ENCODE measurements at regions not wholly inside any gene's neighbourhood (a gene's known extent, or its start where the extent isn't known, plus 50 kb on each side); places are given as distances from the start of the nearest gene placed in this dataset.

DNA sequence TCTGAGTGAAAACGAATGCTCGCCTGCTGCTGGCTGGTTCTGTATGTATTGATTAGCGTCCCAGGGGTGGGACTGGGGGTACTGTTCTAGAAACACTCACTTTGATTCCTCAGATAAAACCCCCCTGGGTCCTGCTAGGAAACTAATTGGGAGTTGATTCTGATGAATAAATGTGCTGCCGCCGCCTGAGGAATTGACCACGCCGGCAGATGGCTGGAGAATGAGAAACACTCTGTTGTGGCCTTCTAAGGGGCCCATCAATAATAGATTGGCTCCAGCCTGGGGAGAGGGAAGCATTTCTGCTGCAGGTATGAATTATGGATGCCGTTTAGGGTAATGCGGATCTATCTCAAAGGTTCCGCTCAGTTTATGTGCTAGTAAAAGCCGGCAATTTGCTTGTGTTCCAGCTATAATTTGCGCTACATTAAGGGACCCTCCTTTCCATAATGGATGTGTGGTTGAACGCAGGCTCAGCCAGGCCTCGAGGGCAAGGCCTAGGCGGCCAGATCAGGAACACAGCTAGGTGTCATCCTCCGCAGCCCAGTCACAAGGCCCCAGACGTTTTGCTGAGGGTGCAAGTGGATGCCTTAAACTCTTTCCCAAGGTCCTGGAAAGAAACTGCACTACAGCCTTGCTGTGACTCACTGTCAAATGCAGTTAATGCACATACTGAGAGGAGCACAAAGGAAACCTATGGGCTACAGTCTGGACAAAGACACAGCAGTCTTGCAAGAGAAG lies 132.2 kb upstream of the HS3ST2 start:
- Histone ChIP-seq H3K9me3 (no peaks in the 10 kb centered on the region), H3K4me1 (no peaks in the 10 kb centered on the region), H3K4me3 (no peak overlapping the region), H3K27me3 (ENCODE audit: insufficient read depth in 3 of 3, low read length in 2 of 3) (peaks cover 0 to 4% (median 0%) of the 10 kb centered on the region in 3 donors), H3K27ac (no peak overlapping the region), H3K36me3 (ENCODE audit: insufficient read depth in 1 of 2, low read depth in 1 of 2) (no peaks in the 10 kb centered on the region)
- TF ChIP-seq, protein P1, sequence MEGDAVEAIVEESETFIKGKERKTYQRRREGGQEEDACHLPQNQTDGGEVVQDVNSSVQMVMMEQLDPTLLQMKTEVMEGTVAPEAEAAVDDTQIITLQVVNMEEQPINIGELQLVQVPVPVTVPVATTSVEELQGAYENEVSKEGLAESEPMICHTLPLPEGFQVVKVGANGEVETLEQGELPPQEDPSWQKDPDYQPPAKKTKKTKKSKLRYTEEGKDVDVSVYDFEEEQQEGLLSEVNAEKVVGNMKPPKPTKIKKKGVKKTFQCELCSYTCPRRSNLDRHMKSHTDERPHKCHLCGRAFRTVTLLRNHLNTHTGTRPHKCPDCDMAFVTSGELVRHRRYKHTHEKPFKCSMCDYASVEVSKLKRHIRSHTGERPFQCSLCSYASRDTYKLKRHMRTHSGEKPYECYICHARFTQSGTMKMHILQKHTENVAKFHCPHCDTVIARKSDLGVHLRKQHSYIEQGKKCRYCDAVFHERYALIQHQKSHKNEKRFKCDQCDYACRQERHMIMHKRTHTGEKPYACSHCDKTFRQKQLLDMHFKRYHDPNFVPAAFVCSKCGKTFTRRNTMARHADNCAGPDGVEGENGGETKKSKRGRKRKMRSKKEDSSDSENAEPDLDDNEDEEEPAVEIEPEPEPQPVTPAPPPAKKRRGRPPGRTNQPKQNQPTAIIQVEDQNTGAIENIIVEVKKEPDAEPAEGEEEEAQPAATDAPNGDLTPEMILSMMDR (IDR thresholded peaks at IDR 0.05): no peak
- whole genome bisulfite sequencing, 3 donors: 83 to 90% (median 88%) methylated on average over 17 of the region's 17 CpGs
- intact Hi-C loops (cut with DNase I): loop anchor here in 1 of 2 donors (2.0 kb wide), 1 partner anchor 267 kb away; no protein-coding TSS in a partner anchor
- no peak for ATAC-seq
- no peak for DNase-seq

DNA sequence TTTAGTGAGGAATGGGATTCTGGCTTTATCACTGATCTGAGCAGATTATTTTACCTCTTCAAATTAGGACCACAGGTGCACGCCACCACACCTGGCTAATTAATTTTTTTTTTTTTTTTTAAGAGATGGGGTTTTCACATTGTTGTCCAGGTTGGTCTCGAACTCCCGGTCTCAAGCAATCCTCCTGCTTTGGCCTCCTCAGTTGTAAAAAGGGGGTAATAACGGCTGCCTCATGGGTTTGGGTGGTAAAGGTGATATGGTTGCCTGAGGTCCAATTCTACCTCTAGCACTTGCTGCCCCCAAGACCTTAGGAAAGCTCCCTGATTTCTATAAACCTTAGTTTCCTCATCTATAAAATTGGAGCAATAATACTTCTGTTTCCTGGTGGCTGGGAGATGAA lies 130.7 kb upstream of the HS3ST2 start:
- no peak overlapping the region for H3K27ac ChIP-seq
- H3K4me3 ChIP-seq: no peak overlapping the region
- H3K36me3 ChIP-seq (ENCODE audit: insufficient read depth in 1 of 2, low read depth in 1 of 2): no peaks in the 10 kb centered on the region
- DNase-seq: no peak
- peaks cover 0 to 4% (median 0%) of the 10 kb centered on the region in 3 donors for H3K27me3 ChIP-seq (ENCODE audit: insufficient read depth in 3 of 3, low read length in 2 of 3)
- TF ChIP-seq, protein P1 (IDR thresholded peaks at IDR 0.05): no peak
- WGBS, 3 donors: 85 to 89% (median 86%) methylated on average over 4 of the region's 4 CpGs
- H3K9me3 ChIP-seq: peaks cover 5% of the 10 kb centered on the region
- intact Hi-C loops (cut with DNase I): loop anchor here in 1 of 2 donors (2.0 kb wide), 1 partner anchor 266 kb away; no protein-coding TSS in a partner anchor
- ATAC-seq: no peak
- no peaks in the 10 kb centered on the region for H3K4me1 ChIP-seq

DNA sequence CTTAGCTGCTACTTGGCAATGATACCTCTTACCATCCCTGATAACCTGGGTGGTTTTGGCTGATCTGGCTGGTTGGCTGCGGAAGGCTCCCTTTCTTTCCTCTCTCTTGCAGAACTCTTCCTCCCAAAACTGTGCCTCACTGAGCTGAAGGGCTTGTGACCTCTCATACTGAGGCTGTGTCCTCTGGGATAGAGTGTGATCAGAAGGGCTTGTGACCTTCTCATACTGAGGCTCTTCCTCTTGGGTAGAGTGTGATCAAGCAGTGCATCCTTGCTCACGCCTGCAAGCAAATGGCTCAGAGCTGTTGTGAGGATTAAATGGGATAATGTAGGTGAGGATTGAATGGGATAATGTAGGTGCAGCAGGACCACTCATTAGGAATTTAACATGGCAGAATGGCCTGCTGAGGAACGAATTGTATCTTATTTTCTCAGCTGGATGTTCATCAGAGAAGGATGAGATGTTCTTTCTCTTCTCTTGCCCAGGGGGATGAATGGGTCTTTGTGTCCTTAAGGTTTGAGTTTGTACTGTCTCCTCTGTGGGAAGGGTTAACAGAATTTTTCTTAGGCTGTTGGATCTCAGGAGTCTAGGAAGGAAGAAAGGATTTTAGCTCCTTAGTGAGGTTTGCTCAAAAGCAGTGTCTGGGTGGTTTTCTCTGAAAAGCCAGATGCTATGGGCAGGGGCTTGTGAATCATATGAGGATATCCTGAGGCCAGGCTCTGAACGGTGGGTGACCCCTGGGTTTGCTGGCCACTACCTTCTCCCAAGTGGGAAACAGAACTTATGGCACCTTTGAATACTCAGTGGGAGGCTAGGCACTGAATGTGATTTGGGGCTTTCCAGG lies 130.0 kb upstream of the HS3ST2 start:
- DNase-seq (no peak), ATAC-seq (no peak)
- Histone ChIP-seq H3K4me1 (no peaks in the 10 kb centered on the region), H3K27ac (no peak overlapping the region), H3K9me3 (peaks cover 5% of the 10 kb centered on the region), H3K4me3 (no peak overlapping the region), H3K27me3 (ENCODE audit: insufficient read depth in 3 of 3, low read length in 2 of 3) (peaks cover 0 to 4% (median 0%) of the 10 kb centered on the region in 3 donors), H3K36me3 (ENCODE audit: insufficient read depth in 1 of 2, low read depth in 1 of 2) (no peaks in the 10 kb centered on the region)
- intact Hi-C loops (cut with DNase I): loop anchor here in 1 of 2 donors (2.0 kb wide), 2 partner anchors 129 to 265 kb away; no protein-coding TSS in a partner anchor
- WGBS, 3 donors: 66 to 67% (median 66%) methylated on average over 4 of the region's 4 CpGs
- TF ChIP-seq, protein P1 (IDR thresholded peaks at IDR 0.05): no peak

DNA sequence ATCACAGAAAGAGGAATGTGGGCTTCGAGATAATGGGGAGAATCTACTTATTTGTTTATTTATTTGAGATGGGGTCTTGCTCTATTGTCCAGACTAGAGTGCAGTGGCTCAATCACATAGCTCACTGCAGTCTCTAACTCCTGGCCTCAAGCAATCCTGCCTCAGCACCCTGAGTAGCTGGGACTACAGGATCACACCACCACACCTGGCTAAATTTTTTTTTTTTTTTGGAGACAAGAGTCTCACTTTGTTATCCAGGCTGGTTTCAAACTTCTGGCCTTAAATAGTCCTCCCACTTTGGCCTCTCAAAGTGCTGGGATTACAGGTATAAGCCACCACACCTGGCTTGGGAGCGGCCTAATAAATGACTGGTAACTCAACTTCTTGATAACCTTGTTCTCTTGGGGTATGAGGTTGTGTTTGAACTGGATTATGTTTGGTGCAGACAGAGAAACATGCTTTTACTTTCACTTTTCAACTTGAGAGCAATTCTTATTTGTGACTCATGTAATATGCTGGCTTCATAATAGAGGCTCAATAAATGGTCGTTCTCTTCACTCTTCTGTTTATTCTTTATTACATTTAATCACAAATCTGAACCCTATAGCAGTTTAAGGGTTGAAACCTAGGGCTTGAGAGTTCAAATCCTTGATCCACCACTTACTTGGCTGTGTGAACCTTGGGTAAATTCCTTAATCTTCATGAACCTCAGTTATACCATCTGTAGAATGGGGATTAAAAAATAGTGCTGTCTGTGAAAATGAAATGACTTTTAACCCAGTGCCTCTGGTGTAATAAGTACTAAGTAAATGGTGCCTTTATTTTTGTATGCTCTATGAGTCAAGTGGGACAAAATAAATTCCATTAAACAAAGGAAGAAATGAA lies 129.1 kb upstream of the HS3ST2 start:
- TF ChIP-seq, protein P1 (IDR thresholded peaks at IDR 0.05): no peak
- WGBS, 3 donors: 75 to 80% (median 79%) methylated on average over 3 of the region's 3 CpGs
- DNase-seq: no peak
- H3K36me3 ChIP-seq (ENCODE audit: insufficient read depth in 1 of 2, low read depth in 1 of 2): no peaks in the 10 kb centered on the region
- H3K4me1 ChIP-seq: no peaks in the 10 kb centered on the region
- ATAC-seq: peak in 1 of 4 donors; percentile 4
- H3K4me3 ChIP-seq: no peak overlapping the region
- peaks cover 5% of the 10 kb centered on the region for H3K9me3 ChIP-seq
- H3K27me3 ChIP-seq (ENCODE audit: insufficient read depth in 3 of 3, low read length in 2 of 3): no peaks in the 10 kb centered on the region
- H3K27ac ChIP-seq: no peak overlapping the region
- intact Hi-C loops (cut with DNase I): loop anchor here in 1 of 2 donors (2.0 kb wide), 1 partner anchor 128 kb away; no protein-coding TSS in a partner anchor
